HG03103 (cell line): ENCODE measurements at regions not wholly inside any gene's neighbourhood (a gene's known extent, or its start where the extent isn't known, plus 50 kb on each side); places are given as distances from the start of the nearest gene placed in this dataset.

Source experiments
- ATAC-seq: cut with Tn5 transposase; IDR thresholded peaks from one replicate; pipeline ENCODE4 v1.9.1; 2021; ENCODE audit warnings: low read depth; ENCODE audit not compliant: unreplicated experiment

DNA sequence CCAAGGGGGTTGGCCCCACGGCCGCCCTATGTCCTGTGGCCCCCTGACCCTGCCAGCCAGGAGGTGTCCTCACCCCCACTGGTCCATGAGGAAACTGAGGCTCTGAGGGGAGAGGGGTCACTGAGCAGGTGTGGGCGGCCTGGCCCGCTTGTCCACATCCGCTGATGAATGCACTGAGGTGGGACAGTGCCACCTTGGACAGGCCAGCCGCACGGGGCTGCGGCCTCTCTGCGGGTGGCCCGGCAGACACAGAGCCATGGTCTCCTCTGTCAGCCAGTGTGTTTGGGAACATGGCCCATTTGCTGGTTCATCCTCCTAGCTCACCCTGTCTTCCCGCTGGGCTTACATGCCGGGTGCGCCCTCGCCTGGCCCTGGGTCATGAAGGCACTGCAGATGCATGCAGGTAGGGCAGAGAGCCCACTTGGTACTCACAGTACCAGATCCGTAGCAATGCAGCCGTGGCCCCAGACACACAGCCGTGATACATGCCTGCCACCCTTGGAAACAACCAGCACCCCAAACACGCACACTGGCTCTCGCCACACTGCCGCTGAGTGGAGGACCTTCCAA is 93.9 kb downstream of the ENGASE start:
- no peak for ATAC-seq

DNA sequence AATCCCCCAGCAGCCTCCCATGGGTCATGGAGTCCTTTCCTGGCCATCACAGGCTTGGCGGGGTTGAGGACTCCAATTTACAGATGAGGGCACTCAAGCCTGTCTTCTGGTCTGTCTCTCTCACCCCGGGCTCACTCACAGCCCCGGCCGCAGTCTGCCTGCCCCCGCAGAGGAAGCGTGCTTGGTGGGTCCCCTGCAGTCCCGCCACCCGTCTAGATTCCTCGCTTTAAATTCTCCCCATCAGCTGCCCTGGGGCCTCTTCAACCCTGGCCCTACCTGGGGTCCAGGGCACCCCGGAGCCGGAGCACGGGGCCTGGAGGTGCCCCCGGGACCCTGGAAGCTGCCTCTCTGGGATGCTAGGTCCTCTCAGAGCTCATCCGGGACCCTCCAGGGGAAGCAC is 92.9 kb downstream of the ENGASE start:
- no peak for ATAC-seq

DNA sequence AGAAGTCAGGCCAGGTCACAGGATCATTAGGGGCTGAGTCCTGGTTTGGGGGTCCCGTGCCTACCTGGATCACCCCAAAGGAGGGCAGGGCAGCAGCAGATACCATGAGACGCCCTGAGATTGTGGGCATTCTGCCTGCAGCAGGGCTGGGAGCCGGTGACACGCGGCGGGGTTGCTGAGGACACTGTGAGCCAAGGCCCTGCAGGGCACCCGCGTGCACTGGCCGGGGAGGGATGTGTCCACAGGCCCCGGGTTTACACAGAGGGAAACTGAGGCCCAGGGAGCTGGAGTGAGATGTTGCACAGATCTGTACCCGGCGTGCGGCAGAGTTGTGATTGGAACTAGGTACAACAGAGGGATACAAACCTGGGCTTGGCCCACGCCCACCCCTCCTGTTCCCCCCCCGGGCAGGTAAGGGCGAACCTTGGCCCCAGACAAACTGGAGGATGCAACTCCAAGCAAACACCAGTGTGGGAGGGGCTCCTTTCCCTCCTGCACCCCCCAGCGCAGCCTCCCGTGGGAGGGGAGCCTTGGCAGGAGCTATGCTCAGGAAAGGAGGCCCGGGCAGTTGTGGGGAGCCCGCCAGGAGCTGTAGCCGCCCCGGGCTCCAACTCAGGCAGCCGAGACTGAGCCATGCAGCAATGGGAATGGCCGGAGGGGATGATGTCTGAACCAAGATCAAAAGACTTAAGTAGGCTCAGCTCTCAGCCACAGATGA is 91.3 kb downstream of the ENGASE start:
- no peak for ATAC-seq

DNA sequence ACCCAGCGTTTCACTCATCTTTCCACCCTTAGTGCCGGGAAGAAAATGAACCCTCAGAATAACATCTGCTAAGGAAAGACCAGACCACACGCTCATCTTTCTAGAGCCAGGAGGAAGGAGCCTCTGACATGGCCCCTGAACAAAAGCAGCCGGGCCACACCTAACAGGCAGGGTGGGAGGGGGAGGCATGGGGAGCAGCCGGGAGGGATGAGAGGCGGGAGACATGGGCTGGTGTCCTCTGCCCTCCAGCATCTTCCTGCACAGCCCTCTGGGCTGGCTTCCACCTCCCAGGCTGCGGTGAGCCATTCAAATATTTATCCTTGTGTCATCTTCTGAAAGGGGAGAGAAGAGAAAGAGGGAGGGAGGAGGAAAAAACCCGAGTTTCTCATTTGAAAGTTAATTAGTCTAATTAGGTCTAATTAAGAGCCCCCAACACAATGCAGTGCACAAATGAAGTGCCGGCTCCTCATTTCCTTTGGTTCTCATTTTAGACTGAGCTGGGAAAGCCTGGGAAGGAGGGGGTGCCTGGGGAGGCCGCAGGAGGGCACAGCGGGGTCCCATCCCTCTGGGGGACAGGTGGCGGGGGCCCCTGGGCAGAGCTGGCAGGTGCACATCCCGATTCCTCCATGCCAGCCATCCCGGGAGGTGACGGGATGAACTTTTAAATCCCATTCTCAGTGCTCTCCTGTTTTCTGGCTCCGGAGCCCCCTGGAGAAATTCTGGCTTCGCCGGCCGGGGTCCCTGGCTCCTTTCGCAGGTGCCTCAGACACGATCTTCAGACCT is 90.5 kb downstream of the ENGASE start:
- ATAC-seq, result no peak

DNA sequence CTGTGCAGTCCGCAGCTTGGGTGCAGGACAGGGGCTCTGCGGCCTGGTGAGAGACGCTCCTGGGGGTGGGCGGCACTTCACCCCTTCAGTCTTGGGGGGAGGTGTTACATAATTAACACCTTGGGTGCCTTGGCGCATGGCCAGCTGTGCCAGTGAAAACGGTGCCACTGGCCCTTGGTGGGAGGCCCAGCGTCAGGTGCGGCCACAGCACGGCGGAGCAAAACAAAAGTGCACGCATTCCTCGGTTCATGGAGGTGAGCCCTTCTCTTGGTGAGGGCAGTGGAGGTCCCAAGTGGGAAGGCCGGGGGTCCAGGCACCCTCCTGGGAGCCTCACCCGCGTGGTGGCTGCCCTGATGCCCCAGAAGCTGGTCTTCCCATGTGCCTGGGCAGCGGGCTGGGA is 89.8 kb downstream of the ENGASE start:
- ATAC-seq, result no peak

DNA sequence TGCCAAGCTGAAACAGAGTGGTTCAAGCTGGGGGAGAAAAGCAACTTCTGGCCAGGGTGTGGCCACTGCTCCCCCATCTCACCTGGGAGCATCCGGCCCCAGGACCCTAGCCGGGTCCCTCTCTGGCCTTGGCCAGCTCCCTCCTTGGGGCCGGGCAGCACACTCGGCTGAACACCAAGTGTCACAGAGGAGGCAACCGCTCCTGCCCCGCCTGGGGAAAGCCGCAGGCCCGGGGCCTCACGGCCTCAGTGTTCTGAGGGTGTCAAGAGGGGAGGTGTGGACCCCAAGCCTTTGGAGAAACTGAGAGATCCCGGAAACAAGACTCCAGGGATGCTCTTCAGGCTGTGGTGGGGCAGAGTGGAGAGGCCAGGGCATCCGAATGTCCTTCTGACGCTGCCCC is 88.4 kb downstream of the ENGASE start:
- ATAC-seq, result no peak

DNA sequence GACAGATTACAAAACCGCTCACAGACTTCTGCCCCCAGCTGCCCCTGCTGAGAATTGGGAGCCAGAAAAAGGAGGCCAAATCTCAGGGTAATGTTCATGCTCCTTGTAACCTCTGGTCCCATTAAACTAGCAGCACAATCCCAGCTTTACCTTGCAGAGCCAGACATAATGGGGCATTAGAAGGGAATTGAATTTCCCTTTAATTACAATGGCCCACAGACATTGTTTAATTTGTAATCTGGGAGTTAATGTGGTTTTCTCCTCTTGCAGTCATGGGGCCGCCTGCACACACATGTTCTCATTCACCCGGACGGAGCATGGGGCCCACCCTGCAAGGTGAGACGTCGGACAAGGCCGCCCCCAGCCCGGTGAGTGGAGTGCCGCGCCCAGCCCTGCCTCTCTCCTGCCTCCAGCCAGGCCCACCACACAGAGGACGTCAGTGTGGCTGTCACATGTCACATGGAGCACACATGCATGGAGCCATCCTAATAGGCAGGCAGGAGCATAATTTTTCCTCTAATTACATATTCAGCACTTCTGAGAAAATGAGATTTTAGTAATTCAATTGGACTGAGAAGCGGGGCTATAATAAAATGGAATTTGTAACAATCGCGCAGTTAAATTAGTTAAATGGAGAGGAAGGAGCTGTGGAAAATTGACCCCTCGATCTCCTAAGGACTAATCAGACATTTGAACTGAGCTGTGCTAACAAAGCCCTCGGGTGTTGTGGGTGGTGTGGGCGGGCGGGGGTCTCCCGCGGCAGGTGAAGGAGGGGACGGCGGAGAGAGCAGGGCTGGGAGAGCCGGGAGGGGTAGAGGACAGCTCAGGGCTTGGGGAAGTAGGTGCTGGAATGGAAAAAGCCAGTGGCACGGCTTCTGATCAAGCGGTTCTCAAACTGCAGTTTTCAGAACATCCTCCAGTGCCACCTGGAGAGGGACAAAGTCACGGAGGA is 87.7 kb downstream of the ENGASE start:
- ATAC-seq, result no peak

DNA sequence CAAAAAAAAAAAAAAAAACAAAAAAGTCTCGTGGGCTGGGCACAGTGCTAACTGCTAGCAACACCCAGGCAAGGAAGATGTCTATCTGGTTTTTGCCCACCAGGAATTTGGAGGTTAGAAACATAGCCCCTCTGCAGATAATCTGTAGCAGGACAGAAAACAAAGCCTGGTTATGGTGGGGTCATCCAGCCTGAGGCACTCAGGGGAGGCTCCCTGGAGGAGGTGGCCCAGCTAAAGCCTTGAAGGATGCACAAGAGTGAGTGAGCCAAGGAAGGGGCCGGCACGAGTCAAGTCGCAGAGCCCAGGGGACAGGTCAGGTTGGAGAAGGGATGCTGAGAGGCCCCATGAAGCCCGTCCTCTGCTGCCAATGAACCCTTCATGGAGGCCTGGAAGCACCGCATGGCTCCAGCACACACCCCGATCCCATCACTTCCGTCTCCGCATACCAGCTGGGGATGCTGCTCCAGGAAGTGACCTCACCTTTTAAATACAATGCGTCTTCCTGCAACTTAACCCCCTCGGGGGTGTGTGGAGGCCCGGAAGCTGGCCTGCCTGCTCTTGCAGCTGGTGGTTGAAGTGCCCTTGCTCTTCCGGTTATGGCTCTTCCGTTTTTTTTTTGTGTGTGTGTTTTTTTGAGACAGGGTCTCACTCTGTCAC is 86.5 kb downstream of the ENGASE start:
- ATAC-seq, result no peak

DNA sequence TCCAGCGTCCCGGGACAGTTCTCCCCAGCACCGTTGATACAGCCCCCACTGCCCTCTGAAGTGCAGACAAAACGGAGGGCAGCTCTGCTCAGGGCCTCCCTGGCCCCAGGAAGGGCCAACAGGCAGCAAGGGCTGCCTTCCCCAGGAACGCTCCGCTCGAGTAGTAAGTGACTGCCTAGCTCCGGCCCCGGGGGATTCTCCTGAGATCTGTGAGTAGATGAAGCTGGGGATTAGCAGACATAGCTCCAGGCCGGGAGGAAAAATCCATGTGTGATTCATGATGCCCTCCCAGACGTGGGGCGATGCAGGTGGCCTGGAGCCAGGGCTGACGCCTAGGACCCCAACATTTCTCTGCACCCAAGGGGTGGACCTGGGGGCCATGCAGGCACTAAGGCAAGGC is 85.3 kb downstream of the ENGASE start:
- ATAC-seq, result no peak

DNA sequence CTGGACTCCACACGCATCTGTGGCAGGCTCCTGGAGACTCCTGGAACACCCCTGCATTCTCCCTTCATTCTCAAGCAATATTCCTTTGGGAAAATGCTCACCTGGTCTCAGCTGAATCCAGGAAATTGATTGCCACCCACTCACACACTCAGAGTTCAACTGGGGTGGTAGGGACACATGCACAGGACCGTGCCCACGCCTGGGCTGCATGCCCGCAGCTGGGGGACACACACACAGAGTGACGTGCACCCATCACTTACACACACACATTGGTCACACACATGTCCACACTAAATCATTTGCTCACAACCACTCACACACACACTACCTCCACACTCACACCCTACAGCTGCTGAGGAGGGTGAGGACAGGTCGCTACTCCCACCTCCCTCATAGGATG is 84.8 kb downstream of the ENGASE start:
- no peak for ATAC-seq

DNA sequence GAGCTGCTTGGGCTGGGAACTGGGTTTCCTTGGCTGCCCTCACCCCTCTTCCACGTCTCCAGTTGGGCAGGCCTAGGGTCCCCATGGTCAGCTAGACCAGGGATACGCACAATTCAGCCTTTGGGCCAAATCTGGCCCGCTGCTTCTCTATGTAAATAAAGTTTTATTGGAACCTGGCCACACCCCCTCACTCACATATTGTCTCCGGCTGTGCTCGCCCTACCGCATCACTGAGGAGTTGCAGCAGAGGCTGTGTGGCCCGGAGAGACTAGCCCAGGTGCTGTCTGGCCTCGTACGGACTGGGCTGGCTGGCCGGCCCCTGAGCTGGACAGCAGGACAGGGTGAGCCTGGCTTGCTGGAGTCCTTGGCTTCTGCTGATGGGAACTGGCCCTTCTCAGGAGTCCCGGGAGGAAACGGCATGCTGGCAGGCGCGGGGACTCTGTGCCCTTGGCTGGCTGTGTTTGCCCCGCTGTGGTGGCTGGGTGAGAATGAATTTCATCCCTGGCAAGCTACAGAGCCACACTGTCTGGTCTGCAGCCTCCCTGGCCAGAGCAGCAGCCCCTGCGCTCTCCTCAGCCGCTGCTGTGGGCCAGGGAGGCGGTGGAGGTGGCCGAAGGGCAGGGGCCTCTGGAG is 82.0 kb downstream of the ENGASE start:
- ATAC-seq, result no peak

DNA sequence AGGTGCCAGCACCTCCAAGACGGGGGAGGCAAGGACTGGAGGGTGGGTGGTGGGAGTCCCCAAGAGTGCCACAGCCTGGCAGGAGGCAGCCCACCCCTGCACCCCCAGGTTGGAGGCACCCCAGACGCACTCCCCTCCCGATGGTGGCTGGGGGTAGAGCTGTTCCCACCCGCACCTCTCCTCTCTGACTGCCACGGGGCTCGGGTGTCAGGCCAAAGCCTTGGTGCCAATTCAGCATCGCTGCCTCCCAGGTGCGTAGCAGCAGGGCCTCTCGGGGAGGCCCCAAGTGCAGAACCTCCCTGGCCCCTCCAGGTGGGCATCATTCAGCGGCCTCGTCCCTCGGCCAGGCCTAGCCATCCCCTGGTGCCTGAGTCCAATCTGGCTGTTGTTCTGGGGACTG is 81.1 kb downstream of the ENGASE start:
- no peak for ATAC-seq

DNA sequence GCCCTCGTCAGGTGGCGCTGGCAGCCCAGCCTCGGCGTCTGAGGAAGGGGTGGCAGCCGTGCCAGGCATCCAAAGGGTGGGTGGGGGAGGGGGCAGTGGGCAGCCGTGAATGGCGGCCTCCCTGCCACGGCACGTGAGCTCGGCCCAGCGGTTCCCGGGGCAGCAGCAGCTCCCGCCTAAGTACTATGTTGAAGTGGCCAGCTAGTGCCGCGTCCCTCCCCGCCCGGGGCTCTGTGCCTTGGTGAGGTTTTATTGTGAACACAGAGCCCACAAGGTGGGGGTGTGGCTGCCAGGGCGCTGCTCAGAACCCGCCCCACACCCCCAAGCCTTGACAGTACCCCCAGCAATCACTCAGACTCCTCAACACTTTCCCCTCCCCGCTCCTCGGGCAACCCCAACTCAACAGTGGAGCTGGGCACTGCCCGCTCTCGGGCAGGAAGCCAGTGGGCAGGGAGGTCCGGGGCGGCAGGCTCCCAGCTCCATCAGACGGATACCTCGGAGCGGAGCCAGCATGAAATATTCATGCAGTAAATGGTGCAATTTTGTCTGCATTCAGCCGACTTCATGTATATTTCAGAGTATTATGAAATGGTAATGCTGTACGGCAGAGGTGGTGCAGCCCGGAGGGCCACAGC is 80.4 kb downstream of the ENGASE start:
- no peak for ATAC-seq

DNA sequence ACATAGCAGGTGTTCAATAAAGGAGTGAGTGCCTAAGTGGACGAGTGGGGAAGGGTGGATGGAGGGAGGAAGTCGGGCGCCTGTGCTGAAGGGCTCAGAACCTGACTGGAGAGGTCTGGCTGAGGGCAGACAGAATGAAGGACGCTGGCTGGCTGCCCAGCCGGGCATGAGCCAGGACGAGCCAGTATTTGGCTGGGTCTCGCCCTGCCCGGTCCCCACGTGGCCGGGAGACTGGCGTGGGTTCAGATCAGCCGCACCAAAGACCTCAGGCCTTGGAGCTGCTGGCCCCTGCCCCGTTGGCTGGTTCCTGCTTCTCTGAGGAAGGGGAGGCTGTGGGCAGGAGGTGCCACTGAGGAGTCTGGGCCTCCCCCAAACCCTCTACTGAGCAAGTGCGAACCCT is 79.8 kb downstream of the ENGASE start:
- ATAC-seq, result no peak

DNA sequence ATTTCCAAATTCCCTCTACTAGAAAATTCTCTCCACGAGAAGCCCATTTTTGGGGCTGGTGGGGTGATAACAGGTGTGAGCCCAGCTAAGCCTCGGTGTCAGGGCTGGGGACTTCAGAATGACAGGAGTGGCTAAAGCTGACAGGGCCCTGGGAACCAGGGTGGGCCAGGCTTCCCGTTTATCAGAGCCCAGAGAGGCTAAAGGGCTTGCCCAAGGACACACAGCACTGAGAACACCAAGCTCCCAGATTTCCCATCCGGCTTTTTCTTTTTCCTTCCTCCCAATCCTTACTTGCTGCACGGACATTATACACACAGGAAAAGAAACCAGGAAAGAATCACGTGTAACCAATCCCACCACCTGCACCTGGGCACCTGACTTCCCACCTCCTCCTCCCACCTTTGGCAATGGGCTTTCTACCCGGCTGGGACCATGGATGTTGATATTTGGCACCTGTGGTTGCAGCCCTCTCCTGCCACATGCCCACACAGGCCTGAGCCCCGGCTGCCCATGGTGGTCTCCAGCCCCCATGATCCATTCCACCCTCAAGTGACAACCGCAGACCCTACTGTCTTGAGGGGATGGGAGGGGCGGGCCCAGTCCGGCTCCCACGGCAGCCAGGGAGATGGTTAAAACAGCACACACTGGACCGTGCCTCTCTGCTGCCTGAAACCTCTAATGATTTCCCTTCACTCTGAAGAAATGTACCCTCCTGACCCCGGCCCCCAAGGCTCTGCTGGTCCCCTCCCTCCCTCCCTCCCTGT is 78.9 kb downstream of the ENGASE start:
- ATAC-seq, result no peak

DNA sequence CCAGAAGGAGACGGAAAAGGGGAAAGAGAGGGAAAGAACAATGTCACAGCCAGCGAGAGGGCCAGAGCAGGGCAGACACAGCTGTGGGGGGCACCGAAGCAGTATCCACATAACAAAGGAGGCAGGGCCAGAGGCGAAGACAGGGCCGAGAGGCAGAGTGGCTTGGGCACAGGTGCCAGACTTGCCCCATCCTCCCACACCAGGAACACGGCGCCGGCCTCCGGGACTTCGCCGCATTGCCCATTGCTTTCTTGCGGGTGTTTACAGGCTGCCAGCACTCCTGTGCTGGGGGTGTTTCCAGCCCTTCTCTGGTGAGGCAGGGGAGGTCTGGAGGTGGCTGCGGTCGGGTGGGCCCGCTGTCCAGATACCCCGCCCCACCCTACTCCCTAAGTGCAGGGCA is 78.0 kb downstream of the ENGASE start:
- no peak for ATAC-seq

DNA sequence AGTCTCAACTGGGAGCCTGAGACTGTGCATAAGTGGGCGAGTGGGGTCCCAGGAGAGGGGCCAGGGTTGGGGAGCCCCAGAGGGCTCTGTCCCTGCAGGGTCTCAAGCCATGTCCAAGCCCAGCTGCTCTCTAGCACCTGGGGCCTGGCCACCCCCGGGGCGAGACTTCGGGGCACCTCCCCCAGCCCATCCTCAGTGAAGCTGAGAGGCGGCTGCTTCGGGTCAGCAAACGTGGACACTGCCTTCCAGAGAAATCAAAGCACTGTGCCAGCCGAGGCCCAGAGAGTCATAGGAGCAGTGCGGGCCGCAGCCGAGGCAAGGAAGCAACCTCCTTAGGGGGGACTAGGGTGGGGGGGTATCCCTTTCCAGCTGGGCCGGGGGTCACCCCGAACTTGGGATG is 77.5 kb downstream of the ENGASE start:
- no peak for ATAC-seq

DNA sequence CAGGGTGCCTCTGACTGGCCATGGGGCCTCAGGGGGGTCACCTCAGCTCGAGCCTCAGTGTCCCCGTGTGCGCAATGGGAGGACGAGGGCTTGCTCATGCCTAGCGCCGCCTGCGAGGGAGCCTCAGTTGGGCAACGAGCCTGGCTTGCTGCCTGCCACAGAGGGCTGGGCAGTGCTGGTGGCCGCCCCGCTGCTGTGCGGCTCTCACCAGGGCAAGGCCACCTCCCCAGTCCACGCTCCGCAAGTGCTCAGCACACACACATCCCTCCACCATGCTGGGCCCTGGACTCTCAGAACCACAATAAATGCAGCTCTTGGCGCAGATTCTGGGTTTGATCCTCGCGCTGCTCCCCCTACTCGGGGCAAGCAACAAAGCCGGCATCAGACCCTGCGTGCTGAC is 76.2 kb downstream of the ENGASE start:
- no peak for ATAC-seq
